ENCODE measurements at regions not wholly inside any gene's neighbourhood (a gene's known extent, or its start where the extent isn't known, plus 50 kb on each side); places are given as distances from the start of the nearest gene placed in this dataset.

- TF ChIP-seq FOXK2 (IDR thresholded peaks at IDR 0.05), result no peak
- TF ChIP-seq TARDBP (IDR thresholded peaks at IDR 0.05), result no peak
- no peak for TF ChIP-seq SUZ12 (IDR thresholded peaks at IDR 0.05)
- no peak for TF ChIP-seq SP1 (IDR thresholded peaks at IDR 0.05)
- TF ChIP-seq FOXA1 (IDR thresholded peaks at IDR 0.05), result no peak
- TF ChIP-seq FOXM1 (IDR thresholded peaks at IDR 0.05; ENCODE audit: borderline replicate concordance), result no peak
- no peak for TF ChIP-seq L3MBTL2 (conservative IDR thresholded peaks at IDR 0.05)
- TF ChIP-seq NFRKB (IDR thresholded peaks at IDR 0.05), result no peak
- no peak for TF ChIP-seq ARNT (IDR thresholded peaks at IDR 0.05)
These were observed 993.2 kb downstream of the SORCS3 start for GRCh38 chr10:105634281-105634680.

Data from HEK293T (cell line).